ENCODE measurements at regions not wholly inside any gene's neighbourhood (a gene's known extent, or its start where the extent isn't known, plus 50 kb on each side); places are given as distances from the start of the nearest gene placed in this dataset.

DNA sequence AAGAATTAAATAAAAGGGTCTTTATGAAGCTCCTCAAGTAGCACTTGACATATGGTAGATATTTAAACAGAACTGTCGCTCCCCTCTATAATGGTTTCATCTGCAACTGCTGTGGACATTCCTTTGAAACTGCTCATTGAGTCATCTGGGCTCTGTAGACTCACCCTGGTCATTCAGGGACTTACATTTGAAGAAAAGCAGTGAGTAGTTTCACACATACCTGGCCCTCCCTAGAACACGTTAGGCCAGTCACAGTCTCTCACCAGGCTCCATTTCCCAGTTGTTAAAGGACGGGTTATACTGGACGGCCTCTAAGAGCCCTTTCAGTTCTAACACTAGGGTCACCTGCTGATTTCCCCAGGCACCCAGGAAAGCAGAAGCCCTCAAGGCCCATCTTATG, 217.0 kb downstream of the BCL11B start:
- no peaks in the 10 kb centered on the region for H3K4me1 ChIP-seq (ENCODE audit: control insufficient read depth in 5 of 5, insufficient read depth in 5 of 5, low read length in 5 of 5)
- no peak overlapping the region for H3K9ac ChIP-seq (ENCODE audit: insufficient read depth in 1 of 2, low read length in 2 of 2)
- no peak overlapping the region for H3K27ac ChIP-seq (ENCODE audit: low read depth in 1 of 2, low read length in 1 of 2)
- no peaks in the 10 kb centered on the region for H3K27me3 ChIP-seq (ENCODE audit: control insufficient read depth in 3 of 3, insufficient read depth in 3 of 3, low read length in 2 of 3)
- peaks cover 0 to 9% (median 2%) of the 10 kb centered on the region in 4 donors for H3K9me3 ChIP-seq (ENCODE audit: control insufficient read depth in 4 of 4, insufficient read depth in 3 of 4, low read length in 3 of 4)
- H3K4me3 ChIP-seq: no peak overlapping the region
- DNase-seq (no peak), ATAC-seq (ENCODE audit: insufficient read depth, low FRiP score) (no peak)
- H3K36me3 ChIP-seq (ENCODE audit: control insufficient read depth in 4 of 4, insufficient read depth in 4 of 4, low read length in 4 of 4): no peaks in the 10 kb centered on the region
- TF ChIP-seq, protein P1, sequence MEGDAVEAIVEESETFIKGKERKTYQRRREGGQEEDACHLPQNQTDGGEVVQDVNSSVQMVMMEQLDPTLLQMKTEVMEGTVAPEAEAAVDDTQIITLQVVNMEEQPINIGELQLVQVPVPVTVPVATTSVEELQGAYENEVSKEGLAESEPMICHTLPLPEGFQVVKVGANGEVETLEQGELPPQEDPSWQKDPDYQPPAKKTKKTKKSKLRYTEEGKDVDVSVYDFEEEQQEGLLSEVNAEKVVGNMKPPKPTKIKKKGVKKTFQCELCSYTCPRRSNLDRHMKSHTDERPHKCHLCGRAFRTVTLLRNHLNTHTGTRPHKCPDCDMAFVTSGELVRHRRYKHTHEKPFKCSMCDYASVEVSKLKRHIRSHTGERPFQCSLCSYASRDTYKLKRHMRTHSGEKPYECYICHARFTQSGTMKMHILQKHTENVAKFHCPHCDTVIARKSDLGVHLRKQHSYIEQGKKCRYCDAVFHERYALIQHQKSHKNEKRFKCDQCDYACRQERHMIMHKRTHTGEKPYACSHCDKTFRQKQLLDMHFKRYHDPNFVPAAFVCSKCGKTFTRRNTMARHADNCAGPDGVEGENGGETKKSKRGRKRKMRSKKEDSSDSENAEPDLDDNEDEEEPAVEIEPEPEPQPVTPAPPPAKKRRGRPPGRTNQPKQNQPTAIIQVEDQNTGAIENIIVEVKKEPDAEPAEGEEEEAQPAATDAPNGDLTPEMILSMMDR (IDR thresholded peaks at IDR 0.05; ENCODE audit: control extremely low read depth, extremely low read depth): no peak
- WGBS, 2 donors: 59 to 67% methylated on average over 4 of the region's 4 CpGs

DNA sequence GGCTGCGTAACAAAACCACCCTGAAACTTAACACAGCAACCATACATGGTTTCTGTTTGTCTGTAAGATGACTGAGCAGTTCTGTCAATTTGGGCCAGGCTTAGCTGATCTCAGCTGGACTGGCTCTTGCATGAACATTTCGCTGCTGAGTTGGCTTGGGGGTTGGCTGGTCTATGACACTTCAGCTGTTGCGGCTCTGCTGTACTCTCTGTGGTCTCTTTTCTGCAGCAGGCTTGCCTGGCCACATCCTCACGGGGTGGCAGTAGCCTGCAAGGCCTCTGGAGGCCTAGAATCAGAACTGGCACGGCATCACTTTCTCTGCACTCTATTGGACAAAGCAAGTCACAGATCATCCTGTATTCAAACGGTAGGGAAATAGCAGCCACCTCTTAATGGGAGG, 216.2 kb downstream of the BCL11B start:
- H3K4me1 ChIP-seq (ENCODE audit: control insufficient read depth in 5 of 5, insufficient read depth in 5 of 5, low read length in 5 of 5): no peaks in the 10 kb centered on the region
- TF ChIP-seq, protein P1 (IDR thresholded peaks at IDR 0.05; ENCODE audit: control extremely low read depth, extremely low read depth): no peak
- no peaks in the 10 kb centered on the region for H3K36me3 ChIP-seq (ENCODE audit: control insufficient read depth in 4 of 4, insufficient read depth in 4 of 4, low read length in 4 of 4)
- H3K27ac ChIP-seq (ENCODE audit: low read depth in 1 of 2, low read length in 1 of 2): no peak overlapping the region
- H3K4me3 ChIP-seq: no peak overlapping the region
- H3K27me3 ChIP-seq (ENCODE audit: control insufficient read depth in 3 of 3, insufficient read depth in 3 of 3, low read length in 2 of 3): no peaks in the 10 kb centered on the region
- no peak for ATAC-seq (ENCODE audit: insufficient read depth, low FRiP score)
- no peak for DNase-seq
- H3K9ac ChIP-seq (ENCODE audit: insufficient read depth in 1 of 2, low read length in 2 of 2): no peak overlapping the region
- WGBS, 2 donors: 72 to 77% methylated on average over 6 of the region's 6 CpGs
- peaks cover 0 to 9% (median 2%) of the 10 kb centered on the region in 4 donors for H3K9me3 ChIP-seq (ENCODE audit: control insufficient read depth in 4 of 4, insufficient read depth in 3 of 4, low read length in 3 of 4)

DNA sequence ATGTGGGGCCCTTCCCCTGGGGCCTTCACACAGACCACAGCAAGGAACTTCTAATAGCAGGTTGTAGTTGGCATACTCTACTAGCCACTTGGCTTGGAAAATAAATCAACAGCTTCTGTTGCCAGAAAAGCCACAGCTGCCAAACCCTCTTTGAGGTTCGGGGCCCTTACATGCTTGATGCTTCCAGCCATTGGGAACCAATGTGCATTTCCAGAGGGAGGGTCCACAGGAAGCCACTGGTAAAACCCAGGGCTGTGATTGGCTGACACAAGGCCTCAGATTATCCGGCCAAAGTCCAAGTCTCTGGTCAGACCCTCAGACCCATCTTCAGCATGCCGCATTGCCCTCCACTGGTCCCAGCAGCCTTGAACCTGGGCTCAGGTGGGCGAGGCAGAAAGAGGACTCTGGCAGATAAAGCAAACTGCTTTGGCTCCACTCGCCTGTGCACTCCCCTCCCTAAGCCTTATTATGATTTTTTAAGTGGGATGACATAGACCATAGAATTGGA, 214.4 kb downstream of the BCL11B start:
- Histone ChIP-seq H3K9me3 (ENCODE audit: control insufficient read depth in 4 of 4, insufficient read depth in 3 of 4, low read length in 3 of 4) (peaks cover 0 to 10% (median 2%) of the 10 kb centered on the region in 4 donors), H3K36me3 (ENCODE audit: control insufficient read depth in 4 of 4, insufficient read depth in 4 of 4, low read length in 4 of 4) (no peaks in the 10 kb centered on the region), H3K4me3 (no peak overlapping the region), H3K4me1 (ENCODE audit: control insufficient read depth in 5 of 5, insufficient read depth in 5 of 5, low read length in 5 of 5) (no peaks in the 10 kb centered on the region), H3K27ac (ENCODE audit: low read depth in 1 of 2, low read length in 1 of 2) (no peak overlapping the region), H3K27me3 (ENCODE audit: control insufficient read depth in 3 of 3, insufficient read depth in 3 of 3, low read length in 2 of 3) (no peaks in the 10 kb centered on the region), H3K9ac (ENCODE audit: insufficient read depth in 1 of 2, low read length in 2 of 2) (no peak overlapping the region)
- DNase-seq: no peak
- WGBS, 2 donors: 86 to 88% methylated on average over 5 of the region's 5 CpGs
- no peak for ATAC-seq (ENCODE audit: insufficient read depth, low FRiP score)
- TF ChIP-seq, protein P1 (IDR thresholded peaks at IDR 0.05; ENCODE audit: control extremely low read depth, extremely low read depth): no peak

DNA sequence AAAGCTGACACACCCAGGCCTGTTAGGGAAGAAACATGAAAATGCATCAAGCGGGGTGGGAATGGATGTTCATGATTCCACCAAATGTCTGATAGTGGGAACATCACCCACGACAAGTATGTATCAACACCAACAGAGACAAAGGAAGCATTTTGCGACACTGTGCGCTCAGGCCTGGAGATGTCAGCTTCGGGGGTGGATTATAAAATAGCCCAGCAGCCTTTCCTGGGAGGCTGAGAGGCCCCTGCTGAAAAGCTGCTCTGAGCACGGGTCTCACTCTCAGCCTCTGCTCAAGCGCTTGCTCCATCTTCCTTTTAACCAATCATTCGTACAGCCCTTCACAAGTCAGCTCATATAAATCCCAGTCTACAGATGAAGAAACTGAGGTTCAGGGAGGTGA, 213.5 kb downstream of the BCL11B start:
- H3K9me3 ChIP-seq (ENCODE audit: control insufficient read depth in 4 of 4, insufficient read depth in 3 of 4, low read length in 3 of 4): peaks cover 0 to 9% (median 0%) of the 10 kb centered on the region in 4 donors
- H3K27ac ChIP-seq (ENCODE audit: low read depth in 1 of 2, low read length in 1 of 2): no peak overlapping the region
- no peak overlapping the region for H3K4me3 ChIP-seq
- ATAC-seq (ENCODE audit: insufficient read depth, low FRiP score) (no peak), DNase-seq (no peak)
- H3K27me3 ChIP-seq (ENCODE audit: control insufficient read depth in 3 of 3, insufficient read depth in 3 of 3, low read length in 2 of 3): no peaks in the 10 kb centered on the region
- no peaks in the 10 kb centered on the region for H3K4me1 ChIP-seq (ENCODE audit: control insufficient read depth in 5 of 5, insufficient read depth in 5 of 5, low read length in 5 of 5)
- H3K9ac ChIP-seq (ENCODE audit: insufficient read depth in 1 of 2, low read length in 2 of 2): no peak overlapping the region
- 91 to 96% methylated on average over 8 of the region's 8 CpGs for WGBS, 2 donors
- H3K36me3 ChIP-seq (ENCODE audit: control insufficient read depth in 4 of 4, insufficient read depth in 4 of 4, low read length in 4 of 4): no peaks in the 10 kb centered on the region
- TF ChIP-seq, protein P1 (IDR thresholded peaks at IDR 0.05; ENCODE audit: control extremely low read depth, extremely low read depth): no peak

All from lung (tissue), 11 donors.